Thoracic aorta (tissue), 2 donors: ENCODE measurements at regions not wholly inside any gene's neighbourhood (a gene's known extent, or its start where the extent isn't known, plus 50 kb on each side); places are given as distances from the start of the nearest gene placed in this dataset.
"Not testable (repeated sequence)": the region's sequence is repeated elsewhere in the genome, so short reads cannot be mapped to it uniquely, and the experiment has no call there.

Experiments used
- ATAC-seq: fragments of 150-250 bp; one replicate; pipeline ENCODE4 v1.8.0; 2017; ENCODE audit warnings: low read depth; ENCODE audit not compliant: insufficient number of reproducible peaks, low FRiP score
- DNase-seq: peaks from one replicate; pipeline ENCODE4 v3.0.0-alpha.2; 2020; ENCODE audit warnings: low spot score
- H3K27ac ChIP-seq, 2 donors: fragments of 200-600 bp; sonication (generic); 1 replicate in 1 of 2; 2 replicates in 1 of 2; pipeline ENCODE4 v1.5.1; 2016; ENCODE audit warnings: mild to moderate bottlenecking in 2 of 2, moderate library complexity in 2 of 2
- H3K27me3 ChIP-seq: fragments of 200-600 bp; sonication (generic); replicated peaks from 2 replicates; pipeline ENCODE4 v1.6.0; 2016; ENCODE audit warnings: mild to moderate bottlenecking; ENCODE audit not compliant: insufficient read depth
- H3K36me3 ChIP-seq: fragments of 200-600 bp; sonication (generic); one replicate; pipeline ENCODE4 v1.5.1; 2016
- H3K4me1 ChIP-seq, 2 donors: fragments of 200-600 bp; sonication (generic); 1 replicate in 1 of 2; 2 replicates in 1 of 2; pipeline versions ENCODE4 v1.5.1 to v1.6.0; 2016; ENCODE audit warnings: low read depth in 2 of 2, mild to moderate bottlenecking in 1 of 2; ENCODE audit not compliant: control insufficient read depth in 1 of 2
- H3K4me3 ChIP-seq: fragments of 200-600 bp; sonication (generic); 2 replicates; pipeline ENCODE4 v1.5.1; 2016; ENCODE audit warnings: mild to moderate bottlenecking
- H3K9me3 ChIP-seq: fragments of 200-600 bp; sonication (generic); 2 replicates; pipeline ENCODE4 v1.5.1; 2016

DNA sequence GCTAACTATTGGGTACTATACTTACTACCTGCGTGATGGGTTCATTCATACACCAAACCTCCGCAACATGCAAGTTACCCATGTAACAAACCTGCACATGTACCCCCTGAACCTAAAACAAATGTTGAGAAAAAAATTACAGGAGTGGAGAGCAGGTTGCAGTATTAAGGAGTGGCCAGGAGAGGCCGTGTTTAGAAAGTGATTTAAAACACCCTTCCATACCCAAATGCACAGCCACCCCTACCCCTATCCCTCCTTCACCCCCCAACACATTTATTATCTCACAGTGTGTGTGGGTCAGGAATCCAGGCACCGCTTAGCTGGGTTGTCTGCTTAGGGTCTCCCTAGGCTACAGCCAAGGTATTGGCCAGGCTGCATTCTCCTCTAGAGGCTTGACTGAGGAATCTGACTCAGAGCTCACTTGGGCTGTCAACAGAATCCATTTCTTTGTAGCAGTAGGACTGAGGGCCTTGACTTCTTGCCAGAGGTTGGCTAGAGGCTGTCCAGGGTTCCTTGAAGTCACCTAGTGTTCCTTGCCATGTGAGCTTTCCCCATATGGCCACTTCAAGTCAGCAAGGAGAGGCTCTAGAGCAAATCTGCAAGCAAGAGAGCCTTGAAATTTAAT lies 115.3 kb upstream of the NBPF8 start:
- H3K27ac ChIP-seq, DNase-seq, H3K4me1 ChIP-seq, H3K9me3 ChIP-seq, H3K27me3 ChIP-seq, H3K36me3 ChIP-seq, H3K4me3 ChIP-seq: not testable (repeated sequence)
- ATAC-seq, result peak; percentile 55

DNA sequence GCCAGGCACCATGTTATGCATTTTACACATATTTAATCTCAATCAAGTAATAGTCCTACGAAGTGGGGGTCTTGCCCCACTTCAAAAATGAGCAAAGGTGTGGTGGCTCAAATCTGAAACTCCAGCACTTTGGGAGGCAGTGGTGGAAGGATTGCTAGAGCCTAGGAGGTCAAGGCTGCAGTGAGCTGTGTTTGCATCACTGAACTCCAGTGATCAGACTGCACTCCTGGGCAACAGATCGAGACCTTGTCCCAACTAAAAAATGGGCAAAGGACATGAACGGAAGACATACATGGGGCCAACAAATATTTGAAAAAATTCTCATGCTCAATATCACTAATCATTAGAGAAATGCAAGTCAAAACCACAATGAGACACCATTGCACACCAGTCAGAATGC lies 116.3 kb upstream of the NBPF8 start:
- H3K4me3 ChIP-seq, H3K27ac ChIP-seq, ATAC-seq, H3K4me1 ChIP-seq, H3K36me3 ChIP-seq, H3K27me3 ChIP-seq, H3K9me3 ChIP-seq, DNase-seq: not testable (repeated sequence)

DNA sequence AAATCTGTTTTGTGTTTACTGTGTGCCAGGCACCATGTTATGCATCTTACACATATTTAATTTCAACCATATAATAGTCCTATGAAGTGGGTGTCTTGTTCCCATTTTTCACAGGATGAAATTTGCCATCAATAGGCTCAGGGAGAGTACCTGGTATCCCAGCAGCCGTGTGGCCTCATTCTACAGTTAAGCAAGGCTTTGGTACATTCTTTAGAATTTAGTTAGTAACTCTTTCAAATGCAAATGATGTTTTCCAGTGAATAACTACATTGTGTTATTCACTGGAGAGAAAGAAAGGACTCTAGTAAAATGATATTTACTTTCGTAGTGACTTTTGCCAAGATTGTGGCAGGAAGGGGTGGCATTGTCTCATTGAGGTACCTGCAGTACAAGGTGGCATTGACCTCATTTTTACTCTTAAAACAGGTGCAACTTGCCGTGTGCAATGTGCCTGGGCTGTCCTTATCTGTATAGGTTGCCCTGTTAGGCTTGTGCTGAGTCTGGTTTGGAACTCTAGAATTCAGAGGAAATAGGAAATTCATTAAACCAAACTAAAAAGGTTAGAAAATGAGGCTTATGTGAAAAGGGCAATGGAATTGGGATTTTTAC lies 117.4 kb upstream of the NBPF8 start:
- not testable (repeated sequence) for H3K36me3 ChIP-seq, ATAC-seq, H3K4me1 ChIP-seq, DNase-seq, H3K9me3 ChIP-seq, H3K4me3 ChIP-seq, H3K27ac ChIP-seq, H3K27me3 ChIP-seq

DNA sequence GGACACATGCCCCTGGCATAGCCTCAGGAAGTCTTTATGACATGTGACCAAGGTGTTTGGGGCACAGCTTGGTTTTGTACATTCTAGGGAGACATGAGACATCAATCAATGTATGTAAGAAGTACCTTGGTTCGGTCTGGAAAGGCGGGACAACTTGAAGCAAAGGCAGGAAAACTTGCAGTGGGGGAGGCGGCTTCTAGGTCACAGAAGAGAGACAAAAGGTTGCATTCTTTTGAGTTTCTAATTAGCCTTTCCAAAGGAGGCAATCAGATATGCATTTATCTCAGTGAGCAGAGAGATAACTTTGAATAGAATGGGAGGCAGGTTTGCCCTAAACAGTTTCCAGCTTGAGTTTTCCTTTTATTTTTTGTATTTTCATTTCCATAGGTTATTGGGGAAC lies 113.8 kb upstream of the SEC22B start:
- H3K4me3 ChIP-seq, H3K4me1 ChIP-seq, ATAC-seq, H3K9me3 ChIP-seq, DNase-seq, H3K36me3 ChIP-seq, H3K27me3 ChIP-seq, H3K27ac ChIP-seq: not testable (repeated sequence)

DNA sequence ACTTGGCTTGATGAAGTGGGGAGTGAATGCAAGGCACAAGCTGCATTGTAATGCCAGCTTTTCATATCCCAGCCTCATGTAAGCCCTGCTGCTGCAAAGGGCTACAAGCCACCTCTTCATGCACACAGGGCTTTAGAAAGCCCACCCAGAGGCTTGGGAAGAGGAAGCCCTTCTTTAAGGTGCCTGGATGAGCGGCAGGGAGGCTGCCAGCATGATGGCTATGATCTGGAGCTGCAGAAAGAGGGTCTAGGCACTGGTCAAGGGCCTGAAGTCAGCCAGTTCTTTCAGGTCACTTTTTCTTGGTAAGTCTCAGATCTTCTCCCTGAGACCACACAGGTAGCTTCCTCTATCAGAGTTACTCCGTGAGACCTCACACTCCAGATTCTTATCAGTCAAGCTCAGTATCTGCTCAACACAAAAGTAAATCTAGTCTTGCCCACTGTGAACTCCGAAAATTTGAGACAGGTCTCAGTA lies 113.3 kb upstream of the SEC22B start:
- not testable (repeated sequence) for H3K9me3 ChIP-seq, H3K27me3 ChIP-seq, DNase-seq, H3K27ac ChIP-seq, ATAC-seq, H3K4me3 ChIP-seq, H3K36me3 ChIP-seq, H3K4me1 ChIP-seq

DNA sequence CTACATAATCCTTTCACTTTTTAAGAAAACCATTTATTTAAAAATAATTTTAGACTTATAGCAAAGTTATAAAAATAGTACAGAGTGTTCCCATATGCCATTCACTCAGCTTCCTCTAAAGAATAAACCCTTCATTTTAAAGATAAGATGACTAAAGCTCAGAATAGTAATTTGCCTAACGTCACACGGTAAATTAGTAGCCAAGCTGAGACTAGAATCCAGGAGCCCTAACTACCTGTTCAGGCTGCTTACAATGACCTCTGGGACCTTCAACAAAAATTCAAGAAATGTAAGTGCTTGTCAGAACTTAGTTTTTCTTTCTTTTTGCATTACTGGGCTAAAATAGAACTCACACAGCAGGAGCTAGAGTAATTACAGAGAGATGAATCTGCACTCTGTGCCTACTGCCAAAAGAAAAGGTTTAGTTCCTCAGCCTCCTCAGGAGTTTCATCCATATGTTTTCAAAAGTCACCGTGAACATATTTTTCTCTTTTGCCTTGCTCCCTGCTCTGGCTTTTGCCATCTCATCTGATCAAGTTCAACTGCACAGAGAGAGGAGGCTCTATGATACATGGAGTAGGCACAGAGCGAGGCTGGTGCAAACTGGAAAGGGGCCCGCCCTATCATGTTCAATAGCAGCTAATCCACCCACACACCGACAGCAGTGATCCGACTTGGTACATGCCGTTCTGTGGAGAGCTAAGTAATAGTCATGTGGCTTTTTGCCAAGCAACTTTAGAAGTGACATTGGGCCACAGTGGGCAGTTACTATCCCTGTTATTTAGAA lies 112.7 kb upstream of the SEC22B start:
- not testable (repeated sequence) for H3K9me3 ChIP-seq, DNase-seq, H3K4me3 ChIP-seq, H3K4me1 ChIP-seq, H3K27ac ChIP-seq, H3K27me3 ChIP-seq, H3K36me3 ChIP-seq
- ATAC-seq, result peak; percentile 99

DNA sequence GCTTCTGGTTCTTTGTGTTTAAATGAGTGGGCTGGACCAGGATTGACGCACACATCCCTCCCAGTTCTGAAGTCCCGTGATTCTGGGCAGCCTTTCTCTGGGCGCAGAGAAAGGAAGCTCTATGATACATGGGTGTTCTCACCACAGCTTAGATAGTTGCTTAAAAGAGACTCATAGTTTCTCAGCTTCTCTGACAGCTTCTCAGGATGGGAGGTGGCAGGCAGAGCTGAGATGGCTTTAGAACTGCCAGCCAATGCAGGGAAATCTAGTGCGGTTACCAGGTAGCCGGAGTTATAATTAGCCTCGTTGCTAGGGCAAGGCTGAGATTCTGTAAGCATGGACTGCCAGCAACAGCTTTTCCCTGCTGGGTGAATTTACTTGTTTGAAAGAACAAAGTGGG lies 111.8 kb upstream of the SEC22B start:
- not testable (repeated sequence) for H3K36me3 ChIP-seq, H3K27ac ChIP-seq, H3K4me3 ChIP-seq, H3K9me3 ChIP-seq, DNase-seq, H3K27me3 ChIP-seq, H3K4me1 ChIP-seq
- peak; percentile 47 for ATAC-seq

DNA sequence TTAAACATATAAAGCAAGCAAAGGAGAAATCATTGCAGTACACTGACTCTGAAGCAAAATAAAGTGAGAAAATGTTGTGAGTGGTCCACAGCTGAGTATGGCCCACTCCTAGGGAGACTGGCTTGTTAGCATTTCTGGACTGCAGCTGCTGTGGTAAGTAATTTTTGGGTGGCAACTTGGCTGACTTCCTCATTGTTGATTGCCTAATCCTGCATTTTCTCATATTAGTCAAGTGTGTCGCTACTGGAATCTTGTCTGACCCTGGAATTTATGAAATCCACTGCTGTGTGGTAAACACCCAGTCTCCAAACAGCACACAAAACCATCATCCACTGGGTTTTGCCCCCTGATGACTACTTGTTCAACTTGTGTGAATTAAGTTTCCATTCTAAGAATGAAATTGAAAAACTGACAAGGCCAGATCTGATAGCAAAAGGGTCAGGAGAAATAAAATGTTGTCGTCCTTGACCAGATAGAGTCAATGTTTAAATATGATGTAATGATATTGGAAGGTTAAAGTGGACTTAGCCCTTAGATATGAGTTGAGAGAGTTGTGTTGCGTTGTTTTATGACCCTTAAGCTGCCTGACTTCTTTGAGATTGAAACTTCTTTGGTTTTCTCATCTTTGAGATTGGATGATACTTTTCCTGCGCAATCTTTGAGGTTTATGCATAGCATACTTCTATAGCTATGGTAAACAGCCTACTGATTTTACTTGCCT lies 106.6 kb upstream of the SEC22B start:
- H3K9me3 ChIP-seq, H3K4me3 ChIP-seq, H3K27ac ChIP-seq, H3K36me3 ChIP-seq, H3K4me1 ChIP-seq, H3K27me3 ChIP-seq, DNase-seq: not testable (repeated sequence)
- peak; percentile 56 for ATAC-seq

DNA sequence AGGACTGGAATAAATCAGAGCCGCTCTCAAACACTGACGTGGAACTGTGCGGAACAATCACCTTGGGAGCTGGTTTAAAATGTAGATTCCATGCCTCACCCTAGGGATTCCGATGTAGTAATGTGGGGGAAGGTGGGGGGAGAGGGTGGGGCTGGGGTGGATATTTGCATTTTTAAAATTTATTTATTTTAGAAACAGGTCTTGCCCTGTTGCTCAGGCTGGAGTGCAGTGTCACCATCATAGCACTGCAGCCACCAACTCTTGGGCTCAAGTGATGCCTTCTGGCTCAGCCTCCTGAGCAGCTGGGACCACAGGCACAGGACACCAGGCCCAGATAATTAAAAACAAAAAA lies 101.9 kb upstream of the SEC22B start:
- not testable (repeated sequence) for DNase-seq, H3K4me3 ChIP-seq, H3K27ac ChIP-seq, H3K27me3 ChIP-seq, H3K36me3 ChIP-seq, H3K9me3 ChIP-seq, ATAC-seq, H3K4me1 ChIP-seq

DNA sequence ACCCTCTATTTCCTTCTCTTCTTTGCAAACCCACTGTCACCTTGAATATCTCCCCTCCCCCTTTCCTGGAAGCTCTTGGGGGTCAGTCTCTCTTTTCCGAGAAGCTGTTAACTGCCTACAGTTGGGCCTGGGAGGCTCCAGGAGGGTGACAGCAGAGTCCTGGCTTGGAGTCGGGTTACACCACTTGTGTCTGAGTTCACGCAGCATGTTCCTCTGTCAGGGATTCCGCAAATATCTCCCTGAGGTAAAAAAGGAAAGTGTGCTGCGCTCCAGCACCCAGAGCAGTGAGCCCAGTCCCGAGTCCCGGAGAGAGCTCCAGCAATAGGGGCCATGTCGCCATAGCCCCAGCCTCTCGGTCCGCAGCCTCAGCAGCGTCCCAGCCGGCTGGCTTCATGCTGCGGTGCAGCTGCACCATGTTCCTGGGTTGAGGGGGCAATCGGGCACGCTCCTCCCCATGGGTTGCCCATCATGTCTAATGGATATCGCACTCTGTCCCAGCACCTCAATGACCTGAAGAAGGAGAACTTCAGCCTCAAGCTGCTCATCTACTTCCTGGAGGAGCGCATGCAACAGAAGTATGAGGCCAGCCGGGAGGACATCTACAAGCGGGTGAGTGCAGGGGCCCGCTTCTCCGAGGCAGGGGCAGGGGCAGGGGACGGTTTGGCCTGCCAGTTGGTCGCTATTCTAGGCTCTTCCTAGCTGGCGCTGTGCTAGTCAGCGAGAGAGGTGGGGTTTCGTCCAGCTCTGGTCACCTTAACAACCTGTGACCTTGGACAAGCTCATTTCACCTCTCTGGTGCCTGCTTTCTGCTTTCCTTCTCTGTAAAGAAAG lies 101.3 kb upstream of the SEC22B start:
- H3K27ac ChIP-seq, result not testable (repeated sequence)

DNA sequence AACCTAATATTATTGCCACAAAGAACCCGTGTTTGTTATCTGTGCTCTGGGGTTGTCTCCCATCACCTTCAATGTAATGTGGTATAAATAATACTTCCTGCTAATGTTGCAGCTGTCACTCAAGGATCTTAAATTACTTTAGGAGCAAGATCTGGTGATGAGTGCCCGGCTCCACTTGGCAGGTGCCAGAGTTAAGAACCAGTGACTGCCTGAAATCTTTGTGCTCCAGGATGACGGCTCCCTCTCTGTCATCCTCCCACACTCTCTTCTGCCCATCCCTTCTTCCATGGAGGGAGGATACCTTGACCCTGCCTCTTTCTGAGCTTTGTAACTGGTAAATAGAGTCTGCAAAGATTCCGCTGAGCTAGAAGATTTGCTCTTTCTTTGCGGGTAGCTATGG lies 100.4 kb upstream of the SEC22B start:
- H3K4me1 ChIP-seq, H3K4me3 ChIP-seq, H3K27me3 ChIP-seq, ATAC-seq, H3K36me3 ChIP-seq, H3K9me3 ChIP-seq, DNase-seq, H3K27ac ChIP-seq: not testable (repeated sequence)

More for the DNA sequence above, 101.3 kb upstream of the SEC22B start:
- H3K4me1 ChIP-seq, DNase-seq, H3K4me3 ChIP-seq, H3K36me3 ChIP-seq, ATAC-seq, H3K9me3 ChIP-seq, H3K27me3 ChIP-seq: not testable (repeated sequence)
